GM12864 (cell line): ENCODE measurements at regions not wholly inside any gene's neighbourhood (a gene's known extent, or its start where the extent isn't known, plus 50 kb on each side); places are given as distances from the start of the nearest gene placed in this dataset.

Experiments
- DNase-seq: peaks from one replicate; pipeline ENCODE4 v3.0.0-alpha.2; 2011; ENCODE audit warnings: low read depth
- H3K4me3 ChIP-seq: 2 replicates; pipeline ENCODE4 v1.5.1; 2011; ENCODE audit warnings: mild to moderate bottlenecking, low read depth, low read length, control low read depth
- CTCF ChIP-seq: IDR thresholded peaks from 2 replicates; pipeline ENCODE4 v1.5.1; 2011; ENCODE audit warnings: low read depth, mild to moderate bottlenecking, moderate library complexity, low read length, control low read depth, inconsistent platforms; ENCODE audit errors: missing control alignments

- H3K4me3 ChIP-seq = no peak overlapping the region
- no peak for TF ChIP-seq CTCF
- DNase-seq = no peak
Measured at GRCh38 chr20:12256806-12257205, 339.1 kb downstream of the BTBD3 start.

- H3K4me3 ChIP-seq = no peak overlapping the region
- DNase-seq = no peak
Measured at GRCh38 chr20:12262747-12263146, 345.1 kb downstream of the BTBD3 start.

GRCh38 chr20:12264711-12265110 lies 347.0 kb downstream of the BTBD3 start:
- no peak for TF ChIP-seq CTCF
- H3K4me3 ChIP-seq = no peak overlapping the region
- no peak for DNase-seq

More at GRCh38 chr20:12262747-12263146, 345.1 kb downstream of the BTBD3 start:
- TF ChIP-seq CTCF = no peak

GRCh38 chr20:12265662-12266061 lies 348.0 kb downstream of the BTBD3 start:
- TF ChIP-seq CTCF = no peak
- H3K4me3 ChIP-seq = no peak overlapping the region
- no peak for DNase-seq

- TF ChIP-seq CTCF = no peak
- no peak for DNase-seq
- no peak overlapping the region for H3K4me3 ChIP-seq
Measured at GRCh38 chr20:12269579-12269978, 351.9 kb downstream of the BTBD3 start.

GRCh38 chr20:12270863-12271262 lies 353.2 kb downstream of the BTBD3 start:
- H3K4me3 ChIP-seq = no peak overlapping the region
- no peak for TF ChIP-seq CTCF
- DNase-seq = no peak

GRCh38 chr20:12276011-12276673 lies 358.4 kb downstream of the BTBD3 start:
- H3K4me3 ChIP-seq = no peak overlapping the region
- no peak for DNase-seq
- TF ChIP-seq CTCF = no peak
